MCF 10A (cell line): ENCODE measurements at regions not wholly inside any gene's neighbourhood (a gene's known extent, or its start where the extent isn't known, plus 50 kb on each side); places are given as distances from the start of the nearest gene placed in this dataset.

Experiments
- BruUV-seq: library from RNA; stranded (reverse); fragments of 400-500 nt; replicated peaks from 2 replicates; lab custom pipeline; 2021; lab: Mats Ljungman, UMichigan
- CTCF ChIA-PET: fragments of 300-600 bp; sonication (Branson Sonifier 250); formaldehyde crosslinking; extraction: SDS; loops from one replicate; lab custom pipeline; 2021; ENCODE audit warnings: antibody characterized with exemption, inconsistent platforms; lab: Yijun Ruan, JAX
- POLR2A ChIA-PET: fragments of 300-600, 350-650 bp; sonication (Branson Sonifier 250); formaldehyde crosslinking; extraction: SDS; loops from one replicate; lab custom pipeline; 2020; ENCODE audit warnings: antibody characterized with exemption, inconsistent platforms; lab: Yijun Ruan, JAX
- DNase-seq: peaks from one replicate; pipeline ENCODE4 v3.0.0-alpha.2; 2018; ENCODE audit not compliant: unreplicated experiment
- H3K27ac Mint-ChIP-seq: one replicate; pipeline ENCODE4 v1.8.0; 2022; ENCODE audit warnings: mild to moderate bottlenecking, low read depth, mixed read lengths; ENCODE audit not compliant: unreplicated experiment
- H3K27me3 Mint-ChIP-seq: one replicate; pipeline ENCODE4 v1.8.0; 2022; ENCODE audit warnings: mixed read lengths; ENCODE audit not compliant: insufficient read depth, unreplicated experiment
- H3K36me3 Mint-ChIP-seq: one replicate; pipeline ENCODE4 v1.8.0; 2022; ENCODE audit warnings: mild to moderate bottlenecking, moderate library complexity, mixed read lengths; ENCODE audit not compliant: insufficient read depth, unreplicated experiment
- H3K4me1 Mint-ChIP-seq: one replicate; pipeline ENCODE4 v1.8.0; 2022; ENCODE audit warnings: mixed read lengths; ENCODE audit not compliant: insufficient read depth, unreplicated experiment
- H3K4me3 Mint-ChIP-seq: one replicate; pipeline ENCODE4 v1.8.0; 2022; ENCODE audit warnings: mild to moderate bottlenecking, moderate library complexity, mixed read lengths; ENCODE audit not compliant: unreplicated experiment
- H3K9me3 Mint-ChIP-seq: one replicate; pipeline ENCODE4 v1.8.0; 2022; ENCODE audit warnings: mixed read lengths; ENCODE audit not compliant: unreplicated experiment
- intact Hi-C: fragments of 100-400 bp; cut with micrococcal nuclease; formaldehyde crosslinking; loops from 2 replicates; pipeline ENCODE4 v1.14.1; 2022
- TF ChIP-seq, protein P1 (sequence below): fragments of 200-600 bp; IDR thresholded peaks from one replicate; pipeline ENCODE4 v1.8.0; 2022; ENCODE audit warnings: antibody characterized with exemption, mild to moderate bottlenecking; ENCODE audit not compliant: unreplicated experiment

DNA sequence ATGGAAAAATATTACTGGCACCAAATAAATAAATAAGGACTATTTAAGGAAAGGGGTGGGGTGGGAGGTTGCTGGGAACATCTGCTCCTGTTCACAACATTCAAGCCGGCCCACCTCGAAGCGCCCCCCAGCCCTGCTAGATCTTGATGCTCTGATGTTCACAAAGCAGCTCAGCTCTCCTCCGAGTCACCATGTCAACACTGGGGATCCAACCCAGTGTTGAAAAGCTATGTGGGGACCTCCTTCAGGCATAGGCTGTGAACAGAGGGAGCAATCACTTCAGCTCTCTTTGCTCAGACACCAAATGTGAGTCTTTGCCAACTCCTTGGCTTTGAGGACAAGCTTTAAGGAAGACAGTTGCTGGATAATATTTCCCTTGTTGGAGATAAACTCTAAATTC, 176.8 kb upstream of the NT5E start:
- H3K4me3 Mint-ChIP-seq = no peak overlapping the region
- ChIA-PET POLR2A (no interaction called here), CTCF (interaction anchor here (1.3 kb wide), 1 partner anchor 22 kb away, joined by 4 read pairs; no protein-coding TSS in a partner anchor)
- TF ChIP-seq, protein P1, sequence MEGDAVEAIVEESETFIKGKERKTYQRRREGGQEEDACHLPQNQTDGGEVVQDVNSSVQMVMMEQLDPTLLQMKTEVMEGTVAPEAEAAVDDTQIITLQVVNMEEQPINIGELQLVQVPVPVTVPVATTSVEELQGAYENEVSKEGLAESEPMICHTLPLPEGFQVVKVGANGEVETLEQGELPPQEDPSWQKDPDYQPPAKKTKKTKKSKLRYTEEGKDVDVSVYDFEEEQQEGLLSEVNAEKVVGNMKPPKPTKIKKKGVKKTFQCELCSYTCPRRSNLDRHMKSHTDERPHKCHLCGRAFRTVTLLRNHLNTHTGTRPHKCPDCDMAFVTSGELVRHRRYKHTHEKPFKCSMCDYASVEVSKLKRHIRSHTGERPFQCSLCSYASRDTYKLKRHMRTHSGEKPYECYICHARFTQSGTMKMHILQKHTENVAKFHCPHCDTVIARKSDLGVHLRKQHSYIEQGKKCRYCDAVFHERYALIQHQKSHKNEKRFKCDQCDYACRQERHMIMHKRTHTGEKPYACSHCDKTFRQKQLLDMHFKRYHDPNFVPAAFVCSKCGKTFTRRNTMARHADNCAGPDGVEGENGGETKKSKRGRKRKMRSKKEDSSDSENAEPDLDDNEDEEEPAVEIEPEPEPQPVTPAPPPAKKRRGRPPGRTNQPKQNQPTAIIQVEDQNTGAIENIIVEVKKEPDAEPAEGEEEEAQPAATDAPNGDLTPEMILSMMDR = no peak
- no peaks in the 10 kb centered on the region for H3K27me3 Mint-ChIP-seq
- DNase-seq = no peak
- peaks cover 7% of the 10 kb centered on the region for H3K9me3 Mint-ChIP-seq
- H3K27ac Mint-ChIP-seq = no peak overlapping the region
- H3K4me1 Mint-ChIP-seq = no peaks in the 10 kb centered on the region
- H3K36me3 Mint-ChIP-seq = no peaks in the 10 kb centered on the region
- BruUV-seq = no TSS peak
- intact Hi-C loops = no loop called here

DNA sequence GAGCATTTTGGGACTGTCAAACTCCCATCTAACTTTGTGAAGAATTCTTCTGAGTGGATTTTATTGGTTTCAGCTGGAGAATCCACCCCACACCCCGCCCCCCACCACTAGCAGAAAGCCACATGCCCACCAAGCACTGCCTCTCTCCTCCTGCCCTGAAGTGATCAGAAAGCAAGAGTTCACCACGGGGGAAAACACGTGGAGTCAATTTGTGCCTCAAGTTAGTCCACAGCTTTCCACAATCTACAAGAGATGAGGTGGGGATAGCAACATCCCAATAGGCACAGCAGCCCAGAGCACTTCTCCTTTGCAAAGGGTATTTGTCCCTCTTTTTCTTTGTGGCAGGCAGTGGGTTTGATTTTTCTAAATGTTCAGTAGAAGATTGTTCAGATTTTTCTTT, 177.3 kb upstream of the NT5E start:
- Mint-ChIP-seq H3K4me1 (no peaks in the 10 kb centered on the region), H3K27ac (no peak overlapping the region), H3K9me3 (peaks cover 7% of the 10 kb centered on the region), H3K36me3 (no peaks in the 10 kb centered on the region), H3K4me3 (no peak overlapping the region), H3K27me3 (no peaks in the 10 kb centered on the region)
- TF ChIP-seq, protein P1 = no peak
- ChIA-PET POLR2A (no interaction called here), CTCF (no interaction called here)
- intact Hi-C loops = no loop called here
- BruUV-seq = no TSS peak
- no peak for DNase-seq

DNA sequence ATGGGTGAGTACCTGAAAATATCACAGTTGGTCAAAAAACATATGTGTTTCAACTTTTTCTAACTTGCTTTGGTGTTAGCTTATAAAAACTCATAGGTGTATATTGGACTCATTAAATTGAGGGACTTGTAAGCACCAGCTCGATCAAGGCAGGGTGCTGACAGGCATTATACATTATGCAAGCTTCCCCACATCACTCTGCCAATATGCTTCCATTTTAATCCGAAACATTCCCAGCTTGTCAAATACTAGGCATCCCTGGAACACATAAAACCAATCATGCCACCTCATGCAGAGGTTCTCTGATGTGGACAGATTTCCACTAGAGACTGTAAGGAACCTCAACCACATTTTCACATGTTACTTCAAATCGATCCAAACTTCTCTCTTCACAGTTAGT, 187.3 kb upstream of the NT5E start:
- H3K36me3 Mint-ChIP-seq = no peaks in the 10 kb centered on the region
- H3K4me1 Mint-ChIP-seq = no peaks in the 10 kb centered on the region
- no peak overlapping the region for H3K27ac Mint-ChIP-seq
- intact Hi-C loops = no loop called here
- no peaks in the 10 kb centered on the region for H3K9me3 Mint-ChIP-seq
- TF ChIP-seq, protein P1 = no peak
- ChIA-PET CTCF (interaction anchor here (0.6 kb wide), 1 partner anchor 1493 kb away, joined by 5 read pairs; no protein-coding TSS in a partner anchor), POLR2A (no interaction called here)
- BruUV-seq = no TSS peak
- H3K4me3 Mint-ChIP-seq = no peak overlapping the region
- H3K27me3 Mint-ChIP-seq = no peaks in the 10 kb centered on the region
- no peak for DNase-seq

DNA sequence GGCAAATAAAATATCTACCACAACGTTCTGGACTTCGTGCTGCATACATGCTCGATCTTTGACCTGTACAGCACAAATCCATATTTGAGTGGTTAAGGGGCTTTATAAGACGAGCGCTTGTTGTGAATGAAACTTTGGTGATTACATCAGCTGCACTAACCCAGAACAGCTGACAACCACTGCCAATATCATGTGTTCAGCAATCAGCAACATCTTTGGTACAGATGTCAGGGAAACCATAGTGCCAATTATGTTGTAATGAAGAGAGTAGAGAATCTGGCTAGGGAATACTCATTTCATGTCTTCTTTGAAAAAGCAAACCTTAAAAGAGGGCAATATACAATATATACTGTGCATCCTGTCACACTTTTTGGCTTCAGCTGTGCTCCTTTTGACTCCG, 188.6 kb upstream of the NT5E start:
- Mint-ChIP-seq H3K4me3 (no peak overlapping the region), H3K27ac (no peak overlapping the region), H3K36me3 (no peaks in the 10 kb centered on the region), H3K9me3 (no peaks in the 10 kb centered on the region), H3K4me1 (no peaks in the 10 kb centered on the region), H3K27me3 (no peaks in the 10 kb centered on the region)
- TF ChIP-seq, protein P1 = no peak
- ChIA-PET CTCF (interaction anchor here (1.1 kb wide), 1 partner anchor 8 kb away, joined by 3 read pairs; no protein-coding TSS in a partner anchor), POLR2A (no interaction called here)
- intact Hi-C loops = no loop called here
- no peak for DNase-seq
- no TSS peak for BruUV-seq
